GM06990 (cell line): ENCODE measurements at regions not wholly inside any gene's neighbourhood (a gene's known extent, or its start where the extent isn't known, plus 50 kb on each side); places are given as distances from the start of the nearest gene placed in this dataset.

Experiments
- DNase-seq: peaks from one replicate; pipeline ENCODE4 v3.0.0-alpha.2; 2011; ENCODE audit not compliant: insufficient read length; ENCODE audit errors: extremely low read depth
- H3K27me3 ChIP-seq: replicated peaks from 2 replicates; pipeline ENCODE4 v1.6.0; 2011; ENCODE audit warnings: low read length; ENCODE audit not compliant: control insufficient read depth, insufficient read depth
- H3K36me3 ChIP-seq: 2 replicates; pipeline ENCODE4 v1.5.1; 2011; ENCODE audit warnings: low read length; ENCODE audit not compliant: control insufficient read depth, insufficient read depth
- H3K4me3 ChIP-seq: replicated peaks from 2 replicates; pipeline ENCODE4 v1.5.1; 2011; ENCODE audit warnings: low read depth, mild to moderate bottlenecking, control low read depth, low read length
- CTCF ChIP-seq: IDR thresholded peaks from 2 replicates; pipeline ENCODE4 v1.5.1; 2011; ENCODE audit warnings: low read length, control low read depth, mild to moderate bottlenecking, inconsistent platforms; ENCODE audit not compliant: insufficient read depth, poor library complexity, severe bottlenecking

GRCh38 chr9:105023788-105024187, 95.8 kb upstream of the ABCA1 start:
- DNase-seq = no peak
- no peak for TF ChIP-seq CTCF
- H3K4me3 ChIP-seq = no peak overlapping the region
- H3K36me3 ChIP-seq = no peaks in the 10 kb centered on the region
- no peaks in the 10 kb centered on the region for H3K27me3 ChIP-seq

- DNase-seq = no peak
- Histone ChIP-seq H3K36me3 (no peaks in the 10 kb centered on the region), H3K4me3 (no peak overlapping the region), H3K27me3 (no peaks in the 10 kb centered on the region)
- no peak for TF ChIP-seq CTCF
These were observed 96.6 kb upstream of the ABCA1 start for GRCh38 chr9:105024529-105024928.

GRCh38 chr9:105026451-105026850, 98.5 kb upstream of the ABCA1 start:
- Histone ChIP-seq H3K4me3 (no peak overlapping the region), H3K27me3 (no peaks in the 10 kb centered on the region), H3K36me3 (no peaks in the 10 kb centered on the region)
- no peak for DNase-seq
- no peak for TF ChIP-seq CTCF

GRCh38 chr9:105027084-105027483, 99.1 kb upstream of the ABCA1 start:
- no peak for TF ChIP-seq CTCF

GRCh38 chr9:105030285-105030684, 102.3 kb upstream of the ABCA1 start:
- H3K36me3 ChIP-seq = no peaks in the 10 kb centered on the region
- DNase-seq = no peak
- no peaks in the 10 kb centered on the region for H3K27me3 ChIP-seq
- H3K4me3 ChIP-seq = no peak overlapping the region
- no peak for TF ChIP-seq CTCF

More at GRCh38 chr9:105027084-105027483, 99.1 kb upstream of the ABCA1 start:
- DNase-seq = no peak
- no peaks in the 10 kb centered on the region for H3K27me3 ChIP-seq
- H3K4me3 ChIP-seq = no peak overlapping the region
- H3K36me3 ChIP-seq = no peaks in the 10 kb centered on the region

- H3K36me3 ChIP-seq = no peaks in the 10 kb centered on the region
- no peak overlapping the region for H3K4me3 ChIP-seq
- DNase-seq = no peak
- H3K27me3 ChIP-seq = no peaks in the 10 kb centered on the region
- no peak for TF ChIP-seq CTCF
These were observed 109.2 kb upstream of the ABCA1 start for GRCh38 chr9:105037139-105037538.
